BE2C (cell line): ENCODE measurements at regions not wholly inside any gene's neighbourhood (a gene's known extent, or its start where the extent isn't known, plus 50 kb on each side); places are given as distances from the start of the nearest gene placed in this dataset.

Experiments used
- DNase-seq: peaks from one replicate; pipeline ENCODE4 v3.0.0-alpha.2; 2020
- H3K27me3 ChIP-seq: fragments of 250-450 bp; sonication (Bioruptor Pico); 2 replicates; pipeline ENCODE4 v1.5.1; 2020; ENCODE audit warnings: mild to moderate bottlenecking
- H3K36me3 ChIP-seq: fragments of 250-450 bp; sonication (Bioruptor Pico); 2 replicates; pipeline ENCODE4 v1.5.1; 2020; ENCODE audit warnings: mild to moderate bottlenecking
- H3K4me1 ChIP-seq: fragments of 250-450 bp; sonication (Bioruptor Pico); 2 replicates; pipeline ENCODE4 v1.5.1; 2020
- H3K4me3 ChIP-seq: 2 replicates; pipeline ENCODE4 v1.5.1; 2011; ENCODE audit warnings: low read depth, low read length
- H3K9me3 ChIP-seq: fragments of 250-450 bp; sonication (Bioruptor Pico); 2 replicates; pipeline ENCODE4 v1.5.1; 2020
- TF ChIP-seq, protein P1 (sequence below): IDR thresholded peaks from 2 replicates; pipeline ENCODE4 v1.5.1; 2012; ENCODE audit warnings: mild to moderate bottlenecking, low read depth, low read length

DNA sequence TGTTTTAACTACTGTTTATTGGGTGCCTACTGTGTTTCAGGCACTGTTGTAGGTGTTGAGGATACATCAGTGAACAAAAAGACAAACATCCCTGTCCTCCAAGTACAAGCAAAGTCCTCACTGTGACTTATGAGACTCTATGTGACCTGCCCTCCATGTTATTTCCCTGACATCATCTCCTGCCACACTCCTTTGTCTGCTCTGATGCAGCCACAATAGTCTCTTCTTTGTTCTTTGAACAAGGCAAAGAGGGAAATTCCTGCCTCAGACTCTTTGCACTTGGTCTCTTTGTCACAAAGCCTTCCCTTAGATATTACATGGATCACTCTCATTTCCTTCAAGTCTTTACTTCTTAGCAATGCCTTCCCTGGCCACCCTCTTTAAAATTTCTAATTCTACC is 240.1 kb upstream of the SRRM4 start:
- H3K4me1 ChIP-seq: no peaks in the 10 kb centered on the region
- H3K9me3 ChIP-seq: no peaks in the 10 kb centered on the region
- H3K4me3 ChIP-seq: no peak overlapping the region
- no peaks in the 10 kb centered on the region for H3K27me3 ChIP-seq
- no peaks in the 10 kb centered on the region for H3K36me3 ChIP-seq
- DNase-seq: no peak
- TF ChIP-seq, protein P1, sequence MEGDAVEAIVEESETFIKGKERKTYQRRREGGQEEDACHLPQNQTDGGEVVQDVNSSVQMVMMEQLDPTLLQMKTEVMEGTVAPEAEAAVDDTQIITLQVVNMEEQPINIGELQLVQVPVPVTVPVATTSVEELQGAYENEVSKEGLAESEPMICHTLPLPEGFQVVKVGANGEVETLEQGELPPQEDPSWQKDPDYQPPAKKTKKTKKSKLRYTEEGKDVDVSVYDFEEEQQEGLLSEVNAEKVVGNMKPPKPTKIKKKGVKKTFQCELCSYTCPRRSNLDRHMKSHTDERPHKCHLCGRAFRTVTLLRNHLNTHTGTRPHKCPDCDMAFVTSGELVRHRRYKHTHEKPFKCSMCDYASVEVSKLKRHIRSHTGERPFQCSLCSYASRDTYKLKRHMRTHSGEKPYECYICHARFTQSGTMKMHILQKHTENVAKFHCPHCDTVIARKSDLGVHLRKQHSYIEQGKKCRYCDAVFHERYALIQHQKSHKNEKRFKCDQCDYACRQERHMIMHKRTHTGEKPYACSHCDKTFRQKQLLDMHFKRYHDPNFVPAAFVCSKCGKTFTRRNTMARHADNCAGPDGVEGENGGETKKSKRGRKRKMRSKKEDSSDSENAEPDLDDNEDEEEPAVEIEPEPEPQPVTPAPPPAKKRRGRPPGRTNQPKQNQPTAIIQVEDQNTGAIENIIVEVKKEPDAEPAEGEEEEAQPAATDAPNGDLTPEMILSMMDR: no peak

DNA sequence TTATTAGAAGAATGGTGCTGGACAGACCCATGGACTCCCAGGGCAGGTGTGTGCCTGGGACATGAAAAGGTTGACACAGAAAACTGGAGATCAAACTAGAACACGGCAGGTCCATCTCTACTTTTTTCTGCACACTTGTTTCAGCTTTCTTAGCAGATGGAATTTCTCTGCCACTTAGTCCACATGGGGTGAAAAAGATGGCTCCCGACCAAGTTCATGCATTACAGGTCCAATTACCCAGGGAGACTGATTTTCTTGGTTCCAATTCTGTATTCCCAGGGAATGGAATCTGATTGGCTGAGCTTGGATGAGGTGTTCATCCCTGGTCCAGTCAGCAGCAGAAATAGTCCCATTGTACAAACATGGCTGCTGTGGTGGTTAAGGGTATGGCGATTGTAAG is 238.9 kb upstream of the SRRM4 start:
- TF ChIP-seq, protein P1: no peak
- Histone ChIP-seq H3K36me3 (no peaks in the 10 kb centered on the region), H3K9me3 (no peaks in the 10 kb centered on the region), H3K4me1 (no peaks in the 10 kb centered on the region), H3K27me3 (no peaks in the 10 kb centered on the region), H3K4me3 (no peak overlapping the region)
- DNase-seq: no peak

DNA sequence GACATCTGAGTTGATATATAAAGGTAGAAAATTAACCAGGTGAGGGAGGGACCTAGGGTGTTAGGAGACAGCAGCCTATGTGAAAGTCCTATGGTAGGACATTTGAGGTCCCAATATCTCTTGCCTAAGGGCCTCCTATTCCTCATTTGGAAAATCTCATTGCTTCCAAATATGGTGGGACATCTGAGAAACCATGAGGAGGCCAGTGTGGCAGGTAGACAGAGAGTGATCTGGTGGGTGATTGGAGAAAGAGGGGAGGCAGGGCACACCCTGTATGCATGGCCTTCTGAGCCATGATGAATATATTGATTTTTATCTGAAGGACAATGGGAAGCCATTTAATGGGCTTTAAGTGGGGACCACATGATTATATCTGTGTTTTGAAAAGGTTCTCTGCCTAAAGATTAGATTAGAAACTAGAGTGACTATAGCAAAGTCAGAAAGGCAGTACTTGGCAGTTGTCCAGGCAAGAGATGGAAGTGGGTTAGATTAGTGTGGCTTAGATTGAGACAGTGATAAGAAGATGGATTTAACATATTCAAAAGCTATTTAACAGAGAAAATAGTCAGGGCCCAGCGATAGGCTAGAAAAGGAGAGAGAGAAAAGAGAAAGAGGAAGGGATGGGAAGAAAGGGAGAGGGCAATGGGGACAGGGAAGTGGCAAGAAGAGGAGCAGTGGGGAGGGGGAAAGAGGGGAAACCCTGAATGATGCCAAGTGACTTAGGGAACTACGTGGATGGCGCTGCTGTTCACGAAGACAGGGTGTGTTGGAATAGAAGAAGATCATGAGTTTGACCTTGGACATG is 237.2 kb upstream of the SRRM4 start:
- no peaks in the 10 kb centered on the region for H3K9me3 ChIP-seq
- no peaks in the 10 kb centered on the region for H3K27me3 ChIP-seq
- no peaks in the 10 kb centered on the region for H3K36me3 ChIP-seq
- TF ChIP-seq, protein P1: no peak
- H3K4me3 ChIP-seq: no peak overlapping the region
- H3K4me1 ChIP-seq: no peaks in the 10 kb centered on the region
- DNase-seq: no peak

DNA sequence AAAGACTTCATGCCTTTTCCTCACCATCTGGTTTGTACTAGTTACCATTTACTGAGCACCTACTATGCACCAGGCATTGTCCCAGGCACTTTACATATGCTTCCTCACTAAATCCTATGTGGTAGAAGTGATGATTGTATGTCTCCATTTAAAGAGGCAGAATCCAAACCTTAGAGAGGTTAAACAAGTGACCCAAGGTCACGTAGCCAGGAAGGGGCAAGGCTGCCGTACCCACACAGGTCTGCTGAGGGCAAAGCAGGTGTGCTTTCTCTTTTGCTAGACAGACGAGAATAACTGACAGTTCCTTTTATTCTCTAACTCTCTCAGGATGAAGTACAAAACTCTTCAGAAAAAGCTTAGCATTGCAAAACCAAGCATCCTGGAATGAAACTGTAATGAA is 235.2 kb upstream of the SRRM4 start:
- TF ChIP-seq, protein P1: no peak
- Histone ChIP-seq H3K36me3 (no peaks in the 10 kb centered on the region), H3K9me3 (no peaks in the 10 kb centered on the region; the same call in 1 of the 2 replicates), H3K27me3 (no peaks in the 10 kb centered on the region), H3K4me3 (no peak overlapping the region), H3K4me1 (no peaks in the 10 kb centered on the region)
- DNase-seq: no peak

DNA sequence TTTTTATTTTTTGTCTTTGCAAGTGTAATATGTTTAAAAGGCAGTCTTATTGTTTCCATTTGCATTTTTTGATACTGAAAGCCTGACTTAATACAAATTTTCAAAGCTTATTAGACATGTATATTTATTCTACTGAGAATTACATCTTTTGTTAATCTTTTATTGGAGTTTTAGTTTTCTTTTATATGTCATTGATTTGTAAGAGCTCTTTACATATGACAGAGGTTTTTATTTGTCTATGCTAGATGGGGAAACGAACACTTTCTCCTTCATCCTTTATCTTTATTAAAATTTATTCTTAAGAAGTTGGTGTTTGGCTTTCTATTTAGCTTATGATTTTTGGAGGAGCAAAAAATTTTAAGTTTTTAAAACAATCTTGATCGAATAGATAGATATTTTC is 234.4 kb upstream of the SRRM4 start:
- no peaks in the 10 kb centered on the region for H3K4me1 ChIP-seq
- TF ChIP-seq, protein P1: no peak
- no peaks in the 10 kb centered on the region; the same call in 1 of the 2 replicates for H3K9me3 ChIP-seq
- no peak overlapping the region for H3K4me3 ChIP-seq
- H3K36me3 ChIP-seq: no peaks in the 10 kb centered on the region
- no peaks in the 10 kb centered on the region for H3K27me3 ChIP-seq
- no peak for DNase-seq

DNA sequence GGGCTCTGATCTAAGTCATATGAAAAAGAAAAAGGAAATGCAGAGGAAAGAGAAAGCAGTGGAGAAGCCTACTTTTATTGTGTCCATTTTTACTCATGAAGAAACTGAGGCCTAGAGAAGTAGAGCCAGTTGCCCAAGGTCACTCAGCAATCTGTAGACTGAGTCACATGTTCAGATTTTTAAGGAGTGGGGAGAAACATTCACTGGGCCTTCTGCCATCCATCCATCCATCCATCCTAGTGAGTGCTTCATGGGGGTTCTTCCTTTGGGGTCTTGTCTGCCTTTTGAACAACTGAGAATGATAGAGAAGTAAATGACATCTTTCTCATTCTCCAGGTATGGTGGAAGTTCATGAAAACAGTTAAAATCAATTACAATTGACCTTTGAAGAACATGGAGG is 233.6 kb upstream of the SRRM4 start:
- H3K27me3 ChIP-seq: no peaks in the 10 kb centered on the region
- no peaks in the 10 kb centered on the region for H3K4me1 ChIP-seq
- H3K4me3 ChIP-seq: no peak overlapping the region
- no peaks in the 10 kb centered on the region for H3K36me3 ChIP-seq
- DNase-seq: no peak
- TF ChIP-seq, protein P1: no peak
- no peaks in the 10 kb centered on the region; the same call in 1 of the 2 replicates for H3K9me3 ChIP-seq
